Activated T-helper 1 cell treated with Interleukin-2 at 50 U/mL for 16 hours (primary cell): ENCODE measurements at regions not wholly inside any gene's neighbourhood (a gene's known extent, or its start where the extent isn't known, plus 50 kb on each side); places are given as distances from the start of the nearest gene placed in this dataset.

Source experiments
- DNase-seq: peaks from one replicate; pipeline ENCODE4 v3.0.0-alpha.2; 2020; ENCODE audit warnings: low read depth

- DNase-seq, result no peak
Observed at GRCh38 chr3:16809482-16809881, 75.3 kb upstream of the PLCL2 start.

- DNase-seq, result no peak
Observed at GRCh38 chr3:16809993-16810392, 74.8 kb upstream of the PLCL2 start.

- no peak for DNase-seq
Observed at GRCh38 chr3:16810593-16811367, 74.0 kb upstream of the PLCL2 start.

- DNase-seq, result no peak
Observed at GRCh38 chr3:16811950-16812349, 72.8 kb upstream of the PLCL2 start.

GRCh38 chr3:16813336-16813735, 71.4 kb upstream of the PLCL2 start:
- no peak for DNase-seq

- DNase-seq, result no peak
Observed at GRCh38 chr3:16816048-16816780, 68.5 kb upstream of the PLCL2 start.

- DNase-seq, result no peak
Observed at GRCh38 chr3:16817197-16817596, 67.6 kb upstream of the PLCL2 start.

- DNase-seq, result no peak
Observed at GRCh38 chr3:16818194-16818593, 66.6 kb upstream of the PLCL2 start.

GRCh38 chr3:16818945-16819344, 65.8 kb upstream of the PLCL2 start:
- no peak for DNase-seq

GRCh38 chr3:16820485-16820884, 64.3 kb upstream of the PLCL2 start:
- DNase-seq, result no peak

- no peak for DNase-seq
Observed at GRCh38 chr3:16821053-16821452, 63.7 kb upstream of the PLCL2 start.

- no peak for DNase-seq
Observed at GRCh38 chr3:16824081-16824696, 60.6 kb upstream of the PLCL2 start.

- no peak for DNase-seq
Observed at GRCh38 chr3:16825617-16826204, 59.0 kb upstream of the PLCL2 start.

- peak; percentile 30 for DNase-seq
Observed at GRCh38 chr3:16828815-16829214, 55.9 kb upstream of the PLCL2 start.

GRCh38 chr3:16831846-16832245, 52.9 kb upstream of the PLCL2 start:
- no peak for DNase-seq

GRCh38 chr3:16834214-16834613, 50.5 kb upstream of the PLCL2 start:
- no peak for DNase-seq

- no peak for DNase-seq
Observed at GRCh38 chr3:16834753-16835152, 50.0 kb upstream of the PLCL2 start.
